Choroid plexus epithelial cell (primary cell): ENCODE measurements at regions not wholly inside any gene's neighbourhood (a gene's known extent, or its start where the extent isn't known, plus 50 kb on each side); places are given as distances from the start of the nearest gene placed in this dataset.

Experiments used
- DNase-seq: peaks from one replicate; pipeline ENCODE4 v3.0.0-alpha.2; 2010; ENCODE audit warnings: low read depth
- H3K4me3 ChIP-seq: 2 replicates; pipeline ENCODE4 v1.5.1; 2011; ENCODE audit warnings: low read depth, mild to moderate bottlenecking, control low read depth, low read length, moderate library complexity
- CTCF ChIP-seq: conservative IDR thresholded peaks from 2 replicates; pipeline ENCODE4 v1.5.1; 2011; ENCODE audit warnings: low read depth, mild to moderate bottlenecking, control low read depth, inconsistent platforms, low read length, moderate library complexity

GRCh38 chr6:106752641-106753040 is 123.3 kb downstream of the QRSL1 start:
- no peak for DNase-seq
- no peak for TF ChIP-seq CTCF
- H3K4me3 ChIP-seq: no peak overlapping the region

GRCh38 chr6:106751501-106752252 is 122.3 kb downstream of the QRSL1 start:
- no peak for DNase-seq
- no peak for TF ChIP-seq CTCF

GRCh38 chr6:106750946-106751345 is 121.6 kb downstream of the QRSL1 start:
- DNase-seq: no peak
- no peak for TF ChIP-seq CTCF
- no peak overlapping the region for H3K4me3 ChIP-seq

More at GRCh38 chr6:106751501-106752252, 122.3 kb downstream of the QRSL1 start:
- no peak overlapping the region for H3K4me3 ChIP-seq

- no peak overlapping the region for H3K4me3 ChIP-seq
- no peak for DNase-seq
- TF ChIP-seq CTCF: no peak
Measured at GRCh38 chr6:106750142-106750918, 121.0 kb downstream of the QRSL1 start.

- no peak overlapping the region for H3K4me3 ChIP-seq
- DNase-seq: no peak
- TF ChIP-seq CTCF: no peak
Measured at GRCh38 chr6:106749609-106750008, 120.2 kb downstream of the QRSL1 start.

- no peak for DNase-seq
- TF ChIP-seq CTCF: peak; percentile 18
- no peak overlapping the region for H3K4me3 ChIP-seq
Measured at GRCh38 chr6:106748547-106749207, 119.3 kb downstream of the QRSL1 start.
